Cardiac muscle cell (in vitro differentiated cells and primary cell): ENCODE measurements at regions not wholly inside any gene's neighbourhood (a gene's known extent, or its start where the extent isn't known, plus 50 kb on each side); places are given as distances from the start of the nearest gene placed in this dataset.

Source experiments
- DNase-seq, 2 donors: peaks; one replicate each; pipeline versions ENCODE4 v3.0.0 to v3.0.0-alpha.2; 2010 to 2017; ENCODE audit warnings: low read depth in 1 of 2, low spot score in 1 of 2
- H3K27ac ChIP-seq: fragments of 200-600 bp; sonication (generic); 2 replicates; pipeline ENCODE4 v1.5.1; 2016
- H3K27me3 ChIP-seq: fragments of 200-600 bp; sonication (generic); 2 replicates; pipeline ENCODE4 v1.6.0; 2016; ENCODE audit warnings: control low read depth
- H3K36me3 ChIP-seq: fragments of 200-600 bp; sonication (generic); 2 replicates; pipeline ENCODE4 v1.5.1; 2016; ENCODE audit warnings: control low read depth
- H3K4me1 ChIP-seq: fragments of 200-600 bp; sonication (generic); 2 replicates; pipeline ENCODE4 v1.8.1; 2017; ENCODE audit warnings: low read depth, mild to moderate bottlenecking, mixed run types
- H3K4me3 ChIP-seq: fragments of 200-600 bp; sonication (generic); 2 replicates; pipeline ENCODE4 v1.5.1; 2016; ENCODE audit warnings: mild to moderate bottlenecking
- H3K9me3 ChIP-seq: fragments of 200-600 bp; sonication (generic); 2 replicates; pipeline ENCODE4 v1.5.1; 2017; ENCODE audit warnings: low read depth, mild to moderate bottlenecking, control low read depth
- CTCF ChIP-seq: IDR thresholded peaks from 2 replicates; pipeline ENCODE4 v1.5.1; 2012; ENCODE audit warnings: low read depth, mild to moderate bottlenecking, low read length

DNA sequence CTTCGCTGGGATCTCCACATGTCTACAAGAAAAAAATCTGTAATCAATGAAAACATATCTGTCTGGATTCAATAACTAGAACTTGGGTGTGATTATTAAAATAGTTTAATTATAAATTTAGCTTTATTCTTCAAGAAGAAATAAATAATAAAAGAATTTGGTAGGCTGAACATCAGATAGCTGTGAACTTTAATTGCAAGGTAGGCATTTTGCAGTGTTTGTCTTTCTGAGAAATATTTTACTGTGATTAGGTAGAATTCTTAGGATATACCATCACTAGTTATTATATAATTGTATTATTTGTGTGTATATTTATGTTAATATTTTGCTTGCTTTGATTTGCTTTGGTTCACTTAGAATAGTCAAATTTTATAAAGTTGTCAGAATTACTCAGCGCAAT is 409.4 kb downstream of the PCDH18 start:
- DNase-seq, result no peak
- no peaks in the 10 kb centered on the region for H3K27me3 ChIP-seq
- no peaks in the 10 kb centered on the region for H3K36me3 ChIP-seq
- no peaks in the 10 kb centered on the region for H3K9me3 ChIP-seq
- H3K4me3 ChIP-seq, result no peak overlapping the region
- peaks cover 4% of the 10 kb centered on the region for H3K4me1 ChIP-seq
- H3K27ac ChIP-seq, result no peak overlapping the region
- no peak for TF ChIP-seq CTCF

- no peaks in the 10 kb centered on the region for H3K27me3 ChIP-seq
- peaks cover 3% of the 10 kb centered on the region for H3K4me1 ChIP-seq
- TF ChIP-seq CTCF, result no peak
- H3K9me3 ChIP-seq, result no peaks in the 10 kb centered on the region
- H3K36me3 ChIP-seq, result no peaks in the 10 kb centered on the region
- H3K27ac ChIP-seq, result no peak overlapping the region
- no peak for DNase-seq
- no peak overlapping the region for H3K4me3 ChIP-seq
Observed at GRCh38 chr4:137116144-137116543, 416.1 kb downstream of the PCDH18 start.

DNA sequence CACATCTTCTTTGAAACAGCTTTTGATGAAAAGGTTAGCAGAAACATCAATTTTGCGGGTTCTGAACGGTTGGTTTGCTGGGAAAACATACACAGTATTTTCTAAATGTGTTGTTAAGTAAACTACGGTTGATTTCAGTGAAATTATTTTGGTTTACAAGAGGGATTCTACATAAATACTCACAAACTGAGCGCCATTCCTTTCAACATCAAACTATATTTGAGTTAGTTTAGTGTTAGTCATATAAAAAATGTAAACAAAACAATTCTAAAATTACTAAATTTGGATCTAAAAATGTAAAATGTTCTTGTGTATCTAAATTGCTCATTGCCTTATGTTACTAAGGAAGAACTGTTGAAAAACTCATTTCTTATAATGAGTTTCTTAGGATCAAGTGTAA is 425.6 kb downstream of the PCDH18 start:
- Histone ChIP-seq H3K4me3 (no peak overlapping the region), H3K27me3 (no peaks in the 10 kb centered on the region), H3K36me3 (no peaks in the 10 kb centered on the region), H3K27ac (no peak overlapping the region), H3K4me1 (no peaks in the 10 kb centered on the region), H3K9me3 (no peaks in the 10 kb centered on the region)
- no peak for DNase-seq
- TF ChIP-seq CTCF, result no peak

GRCh38 chr4:137106287-137106686 is 426.0 kb downstream of the PCDH18 start:
- H3K27me3 ChIP-seq, result no peaks in the 10 kb centered on the region
- TF ChIP-seq CTCF, result no peak
- H3K4me3 ChIP-seq, result no peak overlapping the region
- no peaks in the 10 kb centered on the region for H3K4me1 ChIP-seq
- no peak overlapping the region for H3K27ac ChIP-seq
- DNase-seq, result peak in 1 of 2 donors; percentile 60
- H3K36me3 ChIP-seq, result no peaks in the 10 kb centered on the region
- no peaks in the 10 kb centered on the region for H3K9me3 ChIP-seq

DNA sequence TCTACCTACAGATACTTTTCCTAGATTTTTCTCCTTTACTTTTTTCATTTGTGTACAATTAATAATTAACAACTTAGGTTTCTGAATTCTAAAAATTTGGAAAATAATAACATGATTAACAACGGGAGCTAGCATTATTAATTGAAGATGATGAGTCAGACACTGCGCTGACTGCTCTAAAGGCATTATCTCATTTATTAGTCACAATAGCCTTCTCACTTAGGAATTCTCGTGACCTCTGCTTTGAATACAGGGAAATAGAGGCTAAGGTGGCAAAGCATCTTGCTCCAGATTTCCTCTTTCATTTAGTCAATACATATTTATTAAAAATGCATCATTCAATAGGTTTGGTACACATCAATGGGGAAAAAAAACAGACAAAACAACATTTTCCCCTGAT is 441.3 kb downstream of the PCDH18 start:
- Histone ChIP-seq H3K36me3 (no peaks in the 10 kb centered on the region), H3K4me3 (no peak overlapping the region), H3K4me1 (no peaks in the 10 kb centered on the region), H3K9me3 (no peaks in the 10 kb centered on the region), H3K27me3 (no peaks in the 10 kb centered on the region), H3K27ac (no peak overlapping the region)
- DNase-seq, result peak in 1 of 2 donors; percentile 7
- TF ChIP-seq CTCF, result no peak

DNA sequence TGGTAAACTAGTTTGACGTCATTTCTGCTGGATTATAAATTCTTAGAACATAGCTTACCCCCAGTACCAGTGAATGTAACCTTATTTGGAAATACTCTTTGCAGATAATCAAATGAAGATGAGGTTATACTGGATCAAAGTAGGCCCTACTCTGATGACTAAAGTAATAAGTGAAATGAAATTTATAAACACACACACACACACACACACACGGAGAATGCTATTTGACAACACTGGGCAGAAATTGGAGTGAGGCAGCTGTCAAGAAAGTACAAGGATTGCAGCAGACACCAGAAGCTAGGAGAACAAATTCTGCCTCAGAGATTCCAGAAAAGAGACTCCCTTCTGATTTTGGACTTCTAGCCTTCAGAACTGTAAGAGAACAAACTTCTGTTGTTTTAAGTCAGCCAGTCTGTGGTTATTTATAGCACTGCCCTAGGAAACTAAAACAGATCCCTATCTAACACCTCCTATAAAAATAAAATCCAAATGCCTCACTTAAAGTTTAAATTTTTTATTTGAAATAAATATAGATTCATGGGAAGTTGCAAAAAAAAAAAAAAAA is 448.6 kb downstream of the PCDH18 start:
- TF ChIP-seq CTCF, result no peak
- Histone ChIP-seq H3K4me1 (no peaks in the 10 kb centered on the region), H3K9me3 (no peaks in the 10 kb centered on the region), H3K27me3 (no peaks in the 10 kb centered on the region), H3K27ac (no peak overlapping the region), H3K36me3 (no peaks in the 10 kb centered on the region), H3K4me3 (no peak overlapping the region)
- peak in 1 of 2 donors; percentile 1 for DNase-seq
